ENCODE measurements at regions not wholly inside any gene's neighbourhood (a gene's known extent, or its start where the extent isn't known, plus 50 kb on each side); places are given as distances from the start of the nearest gene placed in this dataset.
A peak's percentile ranks its signal among the peaks of the same experiment; 100 is the strongest.
"Not testable (repeated sequence)": the region's sequence is repeated elsewhere in the genome, so short reads cannot be mapped to it uniquely, and the experiment has no call there.

- DNase-seq (ENCODE audit: low spot score) = no peak
Measured at GRCh38 chr7:91780521-91780920, 100.0 kb downstream of the MTERF1 start.

GRCh38 chr7:91784469-91784868, 96.0 kb downstream of the MTERF1 start:
- peak; percentile 25 for DNase-seq (ENCODE audit: low spot score)

DNA sequence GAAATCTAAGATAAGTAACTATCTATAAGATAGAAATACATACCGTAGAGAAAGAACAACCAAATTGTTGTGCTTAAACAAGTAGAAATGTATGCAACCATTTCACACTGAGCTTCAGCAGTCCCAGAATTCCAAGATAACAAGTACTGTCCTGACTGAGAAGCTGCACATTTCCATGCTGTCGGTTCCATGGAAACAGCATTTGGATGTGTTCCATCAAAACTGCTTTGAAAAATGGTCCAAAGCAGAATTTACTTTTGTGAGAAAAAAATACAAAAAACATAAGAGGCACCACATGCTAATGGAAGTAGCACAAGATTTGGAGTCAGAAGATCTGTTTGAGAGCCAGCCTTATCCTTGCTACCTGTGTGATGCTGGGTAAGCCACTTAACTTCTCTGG, 92.6 kb downstream of the MTERF1 start:
- peak; percentile 32 for DNase-seq (ENCODE audit: low spot score)

GRCh38 chr7:91789086-91789485, 91.4 kb downstream of the MTERF1 start:
- no peak for DNase-seq (ENCODE audit: low spot score)

DNA sequence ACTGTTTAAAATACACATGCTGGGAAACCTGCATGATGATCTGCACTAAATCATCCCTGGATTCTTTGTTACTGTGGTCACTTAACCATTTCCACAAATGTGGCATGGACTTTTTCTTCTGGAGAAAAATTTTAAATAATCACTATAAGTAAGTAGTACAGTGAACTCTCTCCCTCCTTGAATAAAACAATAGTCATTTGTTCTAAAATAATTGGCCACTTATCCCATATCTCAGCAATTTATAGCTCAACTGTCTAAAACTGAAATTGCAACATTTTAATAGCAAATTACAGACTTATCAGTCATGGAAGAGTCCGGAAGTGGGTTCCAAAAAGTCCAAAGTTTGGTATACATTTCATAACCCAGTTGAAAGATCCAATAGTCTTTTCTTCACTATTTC, 90.9 kb downstream of the MTERF1 start:
- DNase-seq (ENCODE audit: low spot score) = no peak

DNA sequence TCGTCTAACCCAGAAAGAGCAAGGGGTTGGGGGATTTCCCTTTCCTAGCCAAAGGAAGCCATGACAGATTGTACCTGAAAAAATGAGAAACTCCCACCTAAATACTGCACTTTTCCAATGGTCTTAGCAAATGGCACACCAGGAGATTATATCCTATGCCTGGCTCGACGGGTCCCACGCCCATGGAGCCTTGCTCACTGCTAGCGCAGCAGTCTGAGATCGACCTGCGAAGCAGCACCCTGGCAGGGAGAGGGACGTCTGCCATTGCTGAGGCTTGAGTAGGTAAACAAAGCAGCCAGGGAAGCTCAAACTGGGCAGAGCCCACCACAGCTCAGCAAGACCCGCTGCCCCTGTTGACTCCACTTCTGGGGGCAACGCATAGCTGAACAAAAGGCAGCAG, 89.9 kb downstream of the MTERF1 start:
- DNase-seq (ENCODE audit: low spot score) = not testable (repeated sequence)

DNA sequence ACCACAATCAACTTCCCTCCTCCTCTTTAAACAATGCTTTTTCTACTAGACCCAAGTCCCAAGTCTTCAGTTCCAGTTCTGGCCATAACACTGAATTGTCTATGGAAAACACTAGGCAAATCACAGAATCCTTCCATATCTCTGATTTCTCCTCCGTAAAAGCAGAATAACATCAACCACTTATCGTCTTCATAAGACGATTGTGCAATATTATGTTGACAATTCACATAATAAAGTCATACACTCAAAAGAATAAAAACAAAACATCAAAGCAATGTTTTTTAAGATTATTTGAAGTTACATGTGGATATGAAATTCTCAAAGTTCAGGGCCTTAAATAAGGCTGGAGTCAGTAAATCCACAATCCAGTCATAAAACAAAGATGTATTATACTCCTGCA, 84.4 kb downstream of the MTERF1 start:
- no peak for DNase-seq (ENCODE audit: low spot score)

- DNase-seq (ENCODE audit: low spot score) = no peak
Measured at GRCh38 chr7:91798425-91798824, 82.1 kb downstream of the MTERF1 start.

DNA sequence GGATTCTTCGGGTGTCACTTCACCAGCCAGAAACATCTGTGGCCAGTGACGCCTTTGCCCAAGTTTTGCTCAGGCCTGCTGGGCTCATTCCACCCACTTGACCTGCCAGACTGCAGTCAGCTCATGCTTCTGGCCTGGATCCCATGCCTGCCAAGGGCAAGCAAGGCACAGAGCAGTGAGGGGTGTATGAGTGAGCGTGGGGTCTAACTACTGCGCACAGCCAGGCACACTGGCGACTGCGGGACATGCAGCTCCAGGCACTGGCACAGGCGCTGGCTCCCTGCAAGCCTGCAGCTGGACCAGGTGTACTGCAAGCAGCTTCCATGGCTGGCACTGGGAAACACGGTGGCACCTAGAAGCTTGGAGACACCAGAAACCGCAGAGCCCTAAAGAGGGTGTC, 80.1 kb downstream of the MTERF1 start:
- DNase-seq (ENCODE audit: low spot score) = no peak

GRCh38 chr7:91801331-91801983, 79.0 kb downstream of the MTERF1 start:
- no peak for DNase-seq (ENCODE audit: low spot score)

- no peak for DNase-seq (ENCODE audit: low spot score)
Measured at GRCh38 chr7:91811236-91811635, 69.3 kb downstream of the MTERF1 start.

- no peak for DNase-seq (ENCODE audit: low spot score)
Measured at GRCh38 chr7:91811641-91812040, 68.9 kb downstream of the MTERF1 start.

- no peak for DNase-seq (ENCODE audit: low spot score)
Measured at GRCh38 chr7:91812388-91812787, 68.1 kb downstream of the MTERF1 start.

- no peak for DNase-seq (ENCODE audit: low spot score)
Measured at GRCh38 chr7:91814189-91814588, 66.3 kb downstream of the MTERF1 start.

Measured in Ammon's horn (tissue), 1 donor.